GM10248 (cell line): ENCODE measurements at regions not wholly inside any gene's neighbourhood (a gene's known extent, or its start where the extent isn't known, plus 50 kb on each side); places are given as distances from the start of the nearest gene placed in this dataset.

Experiments
- CTCF ChIA-PET: fragments of 300-600 bp; sonication (Branson Sonifier 250); formaldehyde crosslinking; extraction: SDS; loops from one replicate; lab custom pipeline; 2021; ENCODE audit warnings: antibody characterized with exemption; lab: Yijun Ruan, JAX
- POLR2A ChIA-PET: fragments of 350-650 bp; sonication (Branson Sonifier 250); formaldehyde crosslinking; extraction: SDS; loops from one replicate; lab custom pipeline; 2020; ENCODE audit warnings: antibody characterized with exemption; lab: Yijun Ruan, JAX
- DNase-seq: peaks from one replicate; pipeline ENCODE4 v3.0.0; 2012; ENCODE audit errors: extremely low spot score
- CTCF ChIP-seq: IDR thresholded peaks from 2 replicates; pipeline ENCODE4 v1.5.1; 2012; ENCODE audit warnings: mild to moderate bottlenecking, low read depth; ENCODE audit errors: extremely low read depth, missing control alignments, control extremely low read depth

GRCh38 chr3:96214941-96215340 lies 599.5 kb upstream of the EPHA6 start:
- POLR2A ChIA-PET = no interaction called here
- CTCF ChIA-PET = interaction anchor here (1.3 kb wide), 1 partner anchor 23 kb away, joined by 3 read pairs; no protein-coding TSS in a partner anchor
- DNase-seq = no peak
- TF ChIP-seq CTCF = no peak

- TF ChIP-seq CTCF = no peak
- ChIA-PET POLR2A (no interaction called here), CTCF (interaction anchor here (1.0 to 1.6 kb wide), 3 partner anchors 9 to 12 kb away, joined by 3 to 5 read pairs (median 3); no protein-coding TSS in a partner anchor)
- DNase-seq = no peak
These were observed 588.9 kb upstream of the EPHA6 start for GRCh38 chr3:96225494-96225893.

- TF ChIP-seq CTCF = no peak
- ChIA-PET CTCF (interaction anchor here (1.1 kb wide), 1 partner anchor 34 kb away, joined by 3 read pairs; no protein-coding TSS in a partner anchor), POLR2A (no interaction called here)
- no peak for DNase-seq
These were observed 580.7 kb upstream of the EPHA6 start for GRCh38 chr3:96233679-96234078.

- ChIA-PET CTCF (interaction anchor here (0.7 to 1.0 kb wide), 2 partner anchors 10 to 13 kb away, joined by 3 read pairs; no protein-coding TSS in a partner anchor), POLR2A (no interaction called here)
- no peak for TF ChIP-seq CTCF
- DNase-seq = no peak
These were observed 577.9 kb upstream of the EPHA6 start for GRCh38 chr3:96236522-96236921.

GRCh38 chr3:96259299-96259698 lies 555.1 kb upstream of the EPHA6 start:
- no peak for TF ChIP-seq CTCF
- ChIA-PET CTCF (interaction anchor here (1.2 to 1.9 kb wide), 3 partner anchors 14 to 19 kb away, joined by 3 to 4 read pairs (median 3); no protein-coding TSS in a partner anchor), POLR2A (no interaction called here)
- DNase-seq = no peak

GRCh38 chr3:96264701-96265100 lies 549.7 kb upstream of the EPHA6 start:
- POLR2A ChIA-PET = no interaction called here
- DNase-seq = no peak
- CTCF ChIA-PET = interaction anchor here (1.4 to 1.6 kb wide), 2 partner anchors 10 to 12 kb away, joined by 3 to 4 read pairs; no protein-coding TSS in a partner anchor
- no peak for TF ChIP-seq CTCF
